GM12875 (cell line): ENCODE measurements at regions not wholly inside any gene's neighbourhood (a gene's known extent, or its start where the extent isn't known, plus 50 kb on each side); places are given as distances from the start of the nearest gene placed in this dataset.

Source experiments
- H3K4me3 ChIP-seq: one replicate; pipeline ENCODE4 v1.5.1; 2011; ENCODE audit warnings: low read depth, low read length, control low read depth
- CTCF ChIP-seq: IDR thresholded peaks from 2 replicates; pipeline ENCODE4 v1.5.1; 2011; ENCODE audit warnings: low read depth, mild to moderate bottlenecking, control low read depth, inconsistent platforms, low read length, moderate library complexity, borderline replicate concordance; ENCODE audit not compliant: insufficient read depth

GRCh38 chr12:13580206-13580605 lies 383.7 kb downstream of the EMP1 start:
- no peak for TF ChIP-seq CTCF
- no peak overlapping the region for H3K4me3 ChIP-seq

GRCh38 chr12:13576935-13577500 lies 380.5 kb downstream of the EMP1 start:
- no peak overlapping the region for H3K4me3 ChIP-seq
- TF ChIP-seq CTCF, result no peak

GRCh38 chr12:13573698-13574321 lies 377.3 kb downstream of the EMP1 start:
- no peak for TF ChIP-seq CTCF

GRCh38 chr12:13571035-13571434 lies 374.5 kb downstream of the EMP1 start:
- H3K4me3 ChIP-seq, result no peak overlapping the region
- no peak for TF ChIP-seq CTCF

More at GRCh38 chr12:13573698-13574321, 377.3 kb downstream of the EMP1 start:
- no peak overlapping the region for H3K4me3 ChIP-seq

- H3K4me3 ChIP-seq, result no peak overlapping the region
- no peak for TF ChIP-seq CTCF
Observed at GRCh38 chr12:13570005-13570694, 373.6 kb downstream of the EMP1 start.

GRCh38 chr12:13566292-13566691 lies 369.8 kb downstream of the EMP1 start:
- TF ChIP-seq CTCF, result no peak
- no peak overlapping the region for H3K4me3 ChIP-seq
